Stomach (tissue), 8 donors: ENCODE measurements at regions not wholly inside any gene's neighbourhood (a gene's known extent, or its start where the extent isn't known, plus 50 kb on each side); places are given as distances from the start of the nearest gene placed in this dataset.

Experiments
- DNase-seq, 2 donors: peaks; one replicate each; pipeline versions ENCODE4 v3.0.0 to v3.0.0-alpha.2; 2013 to 2019
- H3K27ac ChIP-seq, 5 donors: fragments of 200-600 bp in 4 of 5; sonication (generic) in 4 of 5; one replicate each; pipeline ENCODE4 v1.5.1; 2013 to 2019; ENCODE audit warnings: mild to moderate bottlenecking in 1 of 5, moderate library complexity in 1 of 5
- H3K27me3 ChIP-seq, 3 donors: fragments of 200-600 bp; sonication (generic); one replicate each; pipeline ENCODE4 v1.5.1; 2017 to 2019; ENCODE audit warnings: mixed run types in 1 of 3
- H3K36me3 ChIP-seq, 4 donors: fragments of 200-600 bp; sonication (generic); 1 replicate in 3 of 4; 2 replicates in 1 of 4; pipeline ENCODE4 v1.5.1; 2016 to 2019
- H3K4me1 ChIP-seq, 4 donors: fragments of 200-600 bp; sonication (generic); one replicate each; pipeline ENCODE4 v1.5.1; 2016 to 2019
- H3K4me3 ChIP-seq, 4 donors: fragments of 200-600 bp; sonication (generic) in 3 of 4; one replicate each; pipeline ENCODE4 v1.5.1; 2016 to 2019; ENCODE audit warnings: mild to moderate bottlenecking in 1 of 4
- H3K9me3 ChIP-seq, 4 donors: fragments of 200-600 bp; sonication (generic); one replicate each; pipeline ENCODE4 v1.5.1; 2016 to 2019
- EP300 ChIP-seq: sonication (generic); formaldehyde crosslinking; IDR thresholded peaks from one replicate; pipeline ENCODE4 v1.6.1; 2017; ENCODE audit warnings: antibody characterized with exemption
- POLR2A ChIP-seq, 4 donors: fragments of 450-650 bp; IDR thresholded peaks; one replicate each; pipeline ENCODE4 v1.6.1; 2016; ENCODE audit warnings: antibody characterized with exemption in 4 of 4, control low read depth in 2 of 4, mild to moderate bottlenecking in 1 of 4, moderate library complexity in 1 of 4
- POLR2AphosphoS5 ChIP-seq, 3 donors: sonication (generic); formaldehyde crosslinking; IDR thresholded peaks; one replicate each; pipeline ENCODE4 v1.6.1; 2016; ENCODE audit warnings: antibody characterized with exemption in 3 of 3
- WGBS, 5 donors: extraction: QIAGEN DNeasy Blood & Tissue Kit in 3 of 5; methylation state at CpG; one replicate each; pipeline versions ENCODE4 v1.1.5 to v1.1.7; 2013 to 2018; 5-methylcytosine and 5-hydroxymethylcytosine counted together
- intact Hi-C: fragments of 100-400 bp; cut with DNase I; formaldehyde crosslinking; loops from one replicate; pipeline ENCODE4 v1.15.1; 2023; ENCODE audit warnings: low total_unique reads
- TF ChIP-seq, protein P1 (sequence below), 7 experiments: fragments of 450-650 bp in 4 of 7; fragments of 200-600 bp in 3 of 7; sonication (generic) in 3 of 7; IDR thresholded peaks; one replicate each; pipeline ENCODE4 v1.5.1; 2016 to 2019; ENCODE audit warnings: antibody characterized with exemption in 7 of 7, control low read depth in 2 of 7, mild to moderate bottlenecking in 1 of 7
- donor health status: healthy with polysubstance abuse.
- donor health status: Bipolar disorder and iron deficiency.
- donor health status: healthy.

- no peak for DNase-seq
- no peaks in the 10 kb centered on the region for H3K9me3 ChIP-seq
- no peak overlapping the region for H3K27ac ChIP-seq
- no peaks in the 10 kb centered on the region for H3K36me3 ChIP-seq
- no peak overlapping the region for H3K4me3 ChIP-seq
- H3K27me3 ChIP-seq: no peaks in the 10 kb centered on the region
- TF ChIP-seq POLR2AphosphoS5 (IDR thresholded peaks at IDR 0.05) (no peak), EP300 (no peak), POLR2A (IDR thresholded peaks at IDR 0.05) (no peak)
- TF ChIP-seq, protein P1, sequence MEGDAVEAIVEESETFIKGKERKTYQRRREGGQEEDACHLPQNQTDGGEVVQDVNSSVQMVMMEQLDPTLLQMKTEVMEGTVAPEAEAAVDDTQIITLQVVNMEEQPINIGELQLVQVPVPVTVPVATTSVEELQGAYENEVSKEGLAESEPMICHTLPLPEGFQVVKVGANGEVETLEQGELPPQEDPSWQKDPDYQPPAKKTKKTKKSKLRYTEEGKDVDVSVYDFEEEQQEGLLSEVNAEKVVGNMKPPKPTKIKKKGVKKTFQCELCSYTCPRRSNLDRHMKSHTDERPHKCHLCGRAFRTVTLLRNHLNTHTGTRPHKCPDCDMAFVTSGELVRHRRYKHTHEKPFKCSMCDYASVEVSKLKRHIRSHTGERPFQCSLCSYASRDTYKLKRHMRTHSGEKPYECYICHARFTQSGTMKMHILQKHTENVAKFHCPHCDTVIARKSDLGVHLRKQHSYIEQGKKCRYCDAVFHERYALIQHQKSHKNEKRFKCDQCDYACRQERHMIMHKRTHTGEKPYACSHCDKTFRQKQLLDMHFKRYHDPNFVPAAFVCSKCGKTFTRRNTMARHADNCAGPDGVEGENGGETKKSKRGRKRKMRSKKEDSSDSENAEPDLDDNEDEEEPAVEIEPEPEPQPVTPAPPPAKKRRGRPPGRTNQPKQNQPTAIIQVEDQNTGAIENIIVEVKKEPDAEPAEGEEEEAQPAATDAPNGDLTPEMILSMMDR (IDR thresholded peaks at IDR 0.05): no peak
- intact Hi-C loops: no loop called here
- H3K4me1 ChIP-seq: no peaks in the 10 kb centered on the region
These were observed 1371.8 kb upstream of the PRMT6 start for GRCh38 chr1:105684714-105685113.

DNA sequence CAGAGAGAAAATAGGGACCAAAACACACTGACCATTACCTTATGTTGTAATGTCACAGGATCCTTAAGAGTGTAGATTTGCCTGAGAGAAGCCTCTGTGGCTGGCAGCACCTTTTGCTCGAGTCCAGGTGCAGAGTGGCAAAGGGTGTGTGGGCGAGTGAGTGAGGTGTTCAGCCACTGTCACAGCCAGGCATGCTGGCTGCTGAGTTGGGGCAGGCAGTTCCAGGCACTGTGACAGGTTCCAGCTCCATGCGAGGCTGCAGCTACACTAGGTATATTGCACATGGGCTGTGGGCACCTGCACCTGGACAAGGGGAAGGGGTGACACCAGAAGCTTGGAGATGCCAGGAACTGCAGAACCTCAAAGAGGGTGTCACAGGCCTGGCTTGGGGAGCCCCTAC lies 1370.4 kb upstream of the PRMT6 start:
- Histone ChIP-seq H3K4me3 (no peak overlapping the region), H3K4me1 (no peaks in the 10 kb centered on the region), H3K27ac (no peak overlapping the region), H3K27me3 (no peaks in the 10 kb centered on the region), H3K9me3 (no peaks in the 10 kb centered on the region), H3K36me3 (no peaks in the 10 kb centered on the region)
- no peak for DNase-seq
- intact Hi-C loops: no loop called here
- no peak for TF ChIP-seq POLR2A (IDR thresholded peaks at IDR 0.05)
- TF ChIP-seq EP300: no peak
- TF ChIP-seq, protein P1 (IDR thresholded peaks at IDR 0.05): no peak
- TF ChIP-seq POLR2AphosphoS5 (IDR thresholded peaks at IDR 0.05): no peak
- 60 to 81% (median 76%) methylated on average over 3 of the region's 3 CpGs for WGBS, 5 donors

DNA sequence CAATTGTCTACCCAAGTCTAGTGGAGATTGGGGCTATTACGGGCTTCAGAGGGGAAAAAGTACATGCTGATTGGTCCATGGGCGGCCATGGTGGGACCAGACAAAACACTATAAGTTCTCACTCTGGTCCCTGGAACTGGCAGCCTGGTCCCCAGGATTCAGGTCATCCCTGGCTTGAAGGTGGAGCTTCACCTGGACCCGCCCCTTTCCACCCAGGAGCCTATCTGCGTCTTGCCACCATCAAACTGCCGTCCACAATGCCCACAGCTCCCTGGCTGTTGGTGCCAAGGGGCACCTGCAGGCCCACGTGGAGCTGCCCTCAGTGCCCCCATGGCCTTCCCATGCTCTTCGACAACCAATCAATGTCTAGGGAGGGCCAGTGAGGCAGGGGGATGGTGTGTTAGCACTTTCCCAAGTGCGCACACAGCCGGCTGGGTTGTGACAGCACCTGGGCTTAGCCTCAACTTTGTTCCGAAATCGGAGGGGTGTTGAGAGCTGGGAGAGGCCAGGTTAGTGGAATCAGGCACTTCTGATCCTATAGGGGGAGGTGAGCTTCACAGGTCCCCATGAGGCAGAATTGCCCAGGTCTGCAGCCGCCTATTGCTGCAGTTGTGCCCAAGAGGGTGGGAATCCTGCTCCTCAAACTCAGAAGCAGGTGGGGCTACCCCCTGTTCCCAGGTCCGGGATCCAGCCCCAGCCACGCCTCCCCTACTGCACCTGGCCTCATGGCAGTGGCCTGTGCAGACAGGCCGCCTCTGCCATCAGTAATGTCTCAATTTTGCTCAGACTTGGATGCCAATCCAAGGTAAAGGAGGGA lies 1369.4 kb upstream of the PRMT6 start:
- intact Hi-C loops: no loop called here
- no peaks in the 10 kb centered on the region for H3K36me3 ChIP-seq
- no peak for DNase-seq
- TF ChIP-seq, protein P1 (IDR thresholded peaks at IDR 0.05): no peak
- TF ChIP-seq EP300 (no peak), POLR2A (IDR thresholded peaks at IDR 0.05) (no peak), POLR2AphosphoS5 (IDR thresholded peaks at IDR 0.05) (no peak)
- no peaks in the 10 kb centered on the region for H3K4me1 ChIP-seq
- H3K27me3 ChIP-seq: no peaks in the 10 kb centered on the region
- WGBS, 5 donors: 84 to 90% (median 88%) methylated on average over 9 to 15 of the region's 15 CpGs
- no peak overlapping the region for H3K4me3 ChIP-seq
- H3K9me3 ChIP-seq: no peaks in the 10 kb centered on the region
- H3K27ac ChIP-seq: no peak overlapping the region

DNA sequence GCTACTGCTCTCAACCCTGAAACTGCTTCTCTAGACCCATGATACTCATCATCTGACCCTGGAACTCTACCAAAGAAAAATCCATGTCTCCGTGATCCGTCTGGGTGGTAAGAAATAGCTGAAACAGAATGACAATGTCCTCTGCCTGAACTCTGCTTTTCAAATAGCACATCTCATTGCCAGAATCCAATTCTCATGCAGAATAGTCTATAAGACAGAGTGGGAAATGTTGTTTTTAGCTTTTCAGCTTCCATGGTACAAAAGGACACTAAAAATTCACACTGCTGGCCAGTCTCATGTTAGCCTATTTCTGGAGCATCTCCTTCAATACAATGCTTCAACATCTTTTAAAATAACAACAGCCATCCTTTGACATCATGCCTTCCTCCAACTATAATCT lies 1355.8 kb upstream of the PRMT6 start:
- H3K4me1 ChIP-seq: no peaks in the 10 kb centered on the region
- no peak overlapping the region for H3K4me3 ChIP-seq
- no peak for DNase-seq
- H3K9me3 ChIP-seq: no peaks in the 10 kb centered on the region
- intact Hi-C loops: no loop called here
- 74 to 91% (median 86%) methylated on average over 2 of the region's 2 CpGs for WGBS, 5 donors
- no peak overlapping the region for H3K27ac ChIP-seq
- no peaks in the 10 kb centered on the region for H3K27me3 ChIP-seq
- no peaks in the 10 kb centered on the region for H3K36me3 ChIP-seq
- TF ChIP-seq, protein P1 (IDR thresholded peaks at IDR 0.05): no peak
- TF ChIP-seq POLR2A (IDR thresholded peaks at IDR 0.05): no peak
- TF ChIP-seq EP300: no peak
- TF ChIP-seq POLR2AphosphoS5 (IDR thresholded peaks at IDR 0.05): no peak
